Kidney epithelial cell (primary cell): ENCODE measurements at regions not wholly inside any gene's neighbourhood (a gene's known extent, or its start where the extent isn't known, plus 50 kb on each side); places are given as distances from the start of the nearest gene placed in this dataset.

ENCODE experiments used
- DNase-seq: peaks from one replicate; pipeline ENCODE4 v3.0.0-alpha.2; 2010; ENCODE audit warnings: low read depth
- H3K27me3 ChIP-seq: 2 replicates; pipeline ENCODE4 v1.6.0; 2011; ENCODE audit warnings: low read length; ENCODE audit not compliant: control insufficient read depth, insufficient read depth
- H3K36me3 ChIP-seq: 2 replicates; pipeline ENCODE4 v1.5.1; 2011; ENCODE audit warnings: low read length; ENCODE audit not compliant: control insufficient read depth, insufficient read depth
- H3K4me3 ChIP-seq: 2 replicates; pipeline ENCODE4 v1.5.1; 2011; ENCODE audit warnings: low read depth, mild to moderate bottlenecking, control low read depth, low read length
- TF ChIP-seq, protein P1 (sequence below): IDR thresholded peaks from 2 replicates; pipeline ENCODE4 v1.5.1; 2011; ENCODE audit warnings: mild to moderate bottlenecking, moderate library complexity, low read length, control low read depth, inconsistent platforms; ENCODE audit not compliant: insufficient read depth, poor library complexity, severe bottlenecking

DNA sequence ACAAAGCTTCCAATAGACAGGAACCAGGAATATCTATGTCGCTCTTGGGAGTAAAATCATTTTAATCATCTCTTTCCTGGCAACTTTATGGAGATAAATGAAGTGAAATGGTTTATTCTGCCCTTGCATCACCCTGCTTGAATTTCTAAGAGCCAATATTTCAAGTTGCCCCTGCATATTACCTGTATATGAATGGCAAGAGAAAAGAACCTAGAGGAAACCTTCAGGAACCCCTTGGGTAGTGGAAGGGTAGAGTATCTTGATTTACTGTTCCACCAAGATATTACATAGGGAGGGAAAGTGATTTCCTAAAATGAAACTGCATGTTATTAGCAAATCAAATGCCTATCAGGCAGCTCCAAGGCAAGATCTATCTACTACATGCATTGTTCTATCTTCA lies 308.4 kb upstream of the NAV3 start:
- TF ChIP-seq, protein P1, sequence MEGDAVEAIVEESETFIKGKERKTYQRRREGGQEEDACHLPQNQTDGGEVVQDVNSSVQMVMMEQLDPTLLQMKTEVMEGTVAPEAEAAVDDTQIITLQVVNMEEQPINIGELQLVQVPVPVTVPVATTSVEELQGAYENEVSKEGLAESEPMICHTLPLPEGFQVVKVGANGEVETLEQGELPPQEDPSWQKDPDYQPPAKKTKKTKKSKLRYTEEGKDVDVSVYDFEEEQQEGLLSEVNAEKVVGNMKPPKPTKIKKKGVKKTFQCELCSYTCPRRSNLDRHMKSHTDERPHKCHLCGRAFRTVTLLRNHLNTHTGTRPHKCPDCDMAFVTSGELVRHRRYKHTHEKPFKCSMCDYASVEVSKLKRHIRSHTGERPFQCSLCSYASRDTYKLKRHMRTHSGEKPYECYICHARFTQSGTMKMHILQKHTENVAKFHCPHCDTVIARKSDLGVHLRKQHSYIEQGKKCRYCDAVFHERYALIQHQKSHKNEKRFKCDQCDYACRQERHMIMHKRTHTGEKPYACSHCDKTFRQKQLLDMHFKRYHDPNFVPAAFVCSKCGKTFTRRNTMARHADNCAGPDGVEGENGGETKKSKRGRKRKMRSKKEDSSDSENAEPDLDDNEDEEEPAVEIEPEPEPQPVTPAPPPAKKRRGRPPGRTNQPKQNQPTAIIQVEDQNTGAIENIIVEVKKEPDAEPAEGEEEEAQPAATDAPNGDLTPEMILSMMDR = no peak
- no peak for DNase-seq
- Histone ChIP-seq H3K27me3 (no peaks in the 10 kb centered on the region), H3K4me3 (no peak overlapping the region), H3K36me3 (no peaks in the 10 kb centered on the region)

DNA sequence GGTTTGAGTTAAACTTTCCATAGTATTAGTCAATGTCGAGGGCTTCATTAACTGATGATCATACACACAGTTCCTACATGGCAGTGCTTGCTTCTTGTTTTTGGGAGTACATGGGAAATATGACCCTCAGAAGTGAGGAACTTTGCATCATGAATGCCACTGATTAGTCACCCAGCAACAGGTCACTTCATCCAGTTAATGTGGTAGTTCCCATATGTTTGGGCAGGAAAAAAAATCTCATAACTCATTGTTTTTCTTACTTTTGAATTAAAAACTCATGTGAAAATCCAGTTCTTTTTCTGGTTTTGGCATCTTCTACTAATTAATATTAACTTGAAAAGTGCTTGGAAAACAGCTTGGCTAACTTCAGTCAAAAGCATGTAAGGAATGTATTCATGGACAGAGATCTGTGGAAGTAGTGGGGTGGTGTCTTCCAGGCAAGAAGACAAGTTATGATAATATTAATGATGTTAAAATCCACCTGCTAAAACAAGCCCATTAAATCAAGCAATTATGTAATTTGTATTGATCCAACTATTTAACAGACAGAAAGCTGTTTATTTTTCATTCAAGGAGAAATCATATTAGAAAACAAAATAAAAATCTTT lies 309.1 kb upstream of the NAV3 start:
- Histone ChIP-seq H3K27me3 (no peaks in the 10 kb centered on the region), H3K4me3 (no peak overlapping the region), H3K36me3 (no peaks in the 10 kb centered on the region)
- no peak for DNase-seq
- TF ChIP-seq, protein P1 = no peak

DNA sequence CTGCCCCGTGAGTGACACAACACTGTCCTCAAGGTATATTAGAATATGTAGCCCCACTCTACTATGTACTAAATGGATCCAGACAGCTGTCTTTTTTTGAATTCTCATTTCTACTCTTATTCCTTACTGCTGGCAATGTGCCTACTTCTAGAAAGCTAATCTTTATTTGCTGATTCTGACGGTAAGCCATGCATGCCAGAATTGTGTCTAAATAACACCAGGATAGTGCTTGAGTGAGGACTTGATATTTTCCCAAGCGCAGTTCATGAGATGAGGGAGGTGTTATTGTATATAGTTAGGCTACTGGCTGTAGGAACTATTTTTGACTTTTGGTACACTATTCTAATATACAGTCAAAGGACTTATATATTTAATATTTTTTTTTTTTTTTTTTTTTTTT lies 316.2 kb upstream of the NAV3 start:
- no peak overlapping the region for H3K4me3 ChIP-seq
- TF ChIP-seq, protein P1 = no peak
- H3K36me3 ChIP-seq = no peaks in the 10 kb centered on the region
- no peak for DNase-seq
- no peaks in the 10 kb centered on the region for H3K27me3 ChIP-seq

DNA sequence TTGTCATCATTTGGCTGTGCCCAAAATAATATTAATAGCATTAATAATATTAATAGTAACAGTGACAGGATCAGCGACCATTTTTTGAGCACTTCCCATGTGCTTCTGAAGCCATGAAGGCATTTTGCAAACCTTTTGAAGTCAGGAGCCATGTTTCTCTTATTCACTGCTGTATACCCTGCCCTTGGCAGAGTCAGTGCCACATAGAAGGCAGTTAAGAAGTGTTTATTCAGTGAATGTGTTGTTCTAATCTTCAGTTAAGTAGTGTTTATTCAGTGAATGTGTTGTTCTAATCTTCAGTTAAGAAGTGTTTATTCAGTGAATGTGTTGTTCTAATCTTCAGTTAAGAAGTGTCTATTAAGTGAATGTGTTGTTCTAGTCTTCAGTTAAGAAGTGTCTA lies 319.7 kb upstream of the NAV3 start:
- H3K36me3 ChIP-seq = no peaks in the 10 kb centered on the region
- DNase-seq = no peak
- H3K27me3 ChIP-seq = no peaks in the 10 kb centered on the region
- TF ChIP-seq, protein P1 = no peak
- H3K4me3 ChIP-seq = no peak overlapping the region

DNA sequence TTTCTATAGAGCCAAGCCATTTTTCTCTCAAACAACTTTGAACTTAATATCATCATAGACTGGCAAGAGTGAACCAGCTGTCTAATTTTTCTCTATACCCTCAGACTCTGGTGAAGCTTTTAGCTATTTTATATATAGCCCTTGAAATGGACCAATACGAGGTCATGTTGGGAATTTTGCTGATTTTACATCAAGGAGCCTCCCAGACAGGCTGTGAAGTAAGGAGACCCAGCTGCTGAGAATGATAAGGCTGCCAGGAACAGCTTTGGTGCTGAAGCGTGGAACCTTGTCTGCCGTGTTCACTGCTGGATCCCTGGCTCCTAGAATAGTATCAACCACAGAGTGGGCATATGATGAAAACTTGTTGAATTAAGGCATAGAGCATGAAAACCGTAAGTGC lies 326.2 kb upstream of the NAV3 start:
- H3K4me3 ChIP-seq = no peak overlapping the region
- H3K27me3 ChIP-seq = no peaks in the 10 kb centered on the region
- TF ChIP-seq, protein P1 = no peak
- no peak for DNase-seq
- no peaks in the 10 kb centered on the region for H3K36me3 ChIP-seq

DNA sequence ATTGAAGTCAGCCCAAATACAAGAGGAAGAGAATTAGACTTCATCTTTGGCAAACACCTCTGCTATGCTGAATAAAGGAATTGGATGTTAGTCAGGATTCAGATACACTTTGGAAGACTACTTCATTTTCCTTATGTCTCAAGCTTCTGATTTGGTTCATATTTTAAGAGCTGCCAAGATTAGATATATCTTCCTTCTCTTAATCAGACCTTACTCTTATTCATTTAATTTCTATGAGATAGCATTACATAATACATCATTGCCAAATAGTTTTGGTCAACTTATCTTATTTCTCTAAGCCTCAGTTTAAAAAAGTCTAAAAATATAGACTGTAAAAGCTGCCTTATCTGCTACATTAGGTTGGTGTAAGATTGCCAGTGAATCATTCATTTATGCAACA lies 330.6 kb upstream of the NAV3 start:
- Histone ChIP-seq H3K4me3 (no peak overlapping the region), H3K27me3 (no peaks in the 10 kb centered on the region), H3K36me3 (no peaks in the 10 kb centered on the region)
- DNase-seq = no peak
- TF ChIP-seq, protein P1 = no peak
